Mesenchymal stem cell (in vitro differentiated cells and primary cell): ENCODE measurements at regions not wholly inside any gene's neighbourhood (a gene's known extent, or its start where the extent isn't known, plus 50 kb on each side); places are given as distances from the start of the nearest gene placed in this dataset.
A peak's percentile ranks its signal among the peaks of the same experiment; 100 is the strongest.

Source experiments
- DNase-seq: peaks from one replicate; pipeline ENCODE4 v3.0.0-alpha.2; 2013
- H2AFZ ChIP-seq: one replicate; pipeline ENCODE4 v1.6.1; 2013; ENCODE audit warnings: low read depth, mild to moderate bottlenecking, control low read depth, inconsistent platforms, low read length, moderate library complexity
- H2AK5ac ChIP-seq: 2 replicates; pipeline ENCODE4 v1.6.1; 2013; ENCODE audit warnings: low read length, moderate library complexity, mild to moderate bottlenecking, inconsistent platforms; ENCODE audit not compliant: severe bottlenecking
- H2BK120ac ChIP-seq: one replicate; pipeline ENCODE4 v1.6.1; 2013; ENCODE audit warnings: low read depth, mild to moderate bottlenecking, inconsistent platforms, low read length, moderate library complexity
- H2BK12ac ChIP-seq, 2 experiments: one replicate each; pipeline ENCODE4 v1.6.1; 2013; ENCODE audit warnings: inconsistent platforms in 2 of 2, low read length in 2 of 2, mild to moderate bottlenecking in 2 of 2, moderate library complexity in 2 of 2, control low read depth in 1 of 2
- H2BK15ac ChIP-seq: one replicate; pipeline ENCODE4 v1.6.1; 2013; ENCODE audit warnings: mild to moderate bottlenecking, low read depth, inconsistent platforms; ENCODE audit not compliant: poor library complexity, severe bottlenecking
- H2BK5ac ChIP-seq: 2 replicates; pipeline ENCODE4 v1.6.1; 2013; ENCODE audit warnings: low read depth, mild to moderate bottlenecking, low read length, control low read depth, inconsistent platforms; ENCODE audit not compliant: poor library complexity, severe bottlenecking
- H3K14ac ChIP-seq, 2 experiments: one replicate each; pipeline ENCODE4 v1.6.1; 2013; ENCODE audit warnings: inconsistent platforms in 2 of 2, low read length in 2 of 2, control low read depth in 1 of 2, mild to moderate bottlenecking in 1 of 2, moderate library complexity in 1 of 2
- H3K18ac ChIP-seq, 2 experiments: one replicate each; pipeline ENCODE4 v1.6.1; 2013; ENCODE audit warnings: inconsistent platforms in 2 of 2, low read length in 2 of 2, control low read depth in 1 of 2, low read depth in 1 of 2, mild to moderate bottlenecking in 1 of 2
- H3K23ac ChIP-seq, 2 experiments: one replicate each; pipeline ENCODE4 v1.6.1; 2013; ENCODE audit warnings: inconsistent platforms in 2 of 2, low read length in 2 of 2, mild to moderate bottlenecking in 2 of 2, moderate library complexity in 2 of 2, control low read depth in 1 of 2
- H3K27ac ChIP-seq: 2 replicates; pipeline ENCODE4 v1.5.1; 2013; ENCODE audit warnings: mild to moderate bottlenecking, moderate library complexity, low read length, control low read depth, inconsistent platforms; ENCODE audit not compliant: poor library complexity, severe bottlenecking
- H3K27me3 ChIP-seq, 2 experiments: 2 replicates each; pipeline versions ENCODE4 v1.6.1 to v1.7.0; 2013; ENCODE audit warnings: low read length in 2 of 2, mild to moderate bottlenecking in 2 of 2, moderate library complexity in 2 of 2, control low read depth in 1 of 2, inconsistent platforms in 1 of 2; ENCODE audit not compliant: control insufficient read depth in 1 of 2, insufficient read depth in 1 of 2
- H3K36me3 ChIP-seq, 2 experiments: 2 replicates each; pipeline versions ENCODE4 v1.6.1 to v1.7.0; 2013; ENCODE audit warnings: low read length in 2 of 2, control low read depth in 1 of 2, inconsistent platforms in 1 of 2, low read depth in 1 of 2, mild to moderate bottlenecking in 1 of 2; ENCODE audit not compliant: insufficient read depth in 2 of 2, control insufficient read depth in 1 of 2
- H3K4ac ChIP-seq, 2 experiments: one replicate each; pipeline ENCODE4 v1.6.1; 2013; ENCODE audit warnings: inconsistent platforms in 2 of 2, low read length in 2 of 2, mild to moderate bottlenecking in 2 of 2, moderate library complexity in 2 of 2, control low read depth in 1 of 2, low read depth in 1 of 2
- H3K4me1 ChIP-seq: 2 replicates; pipeline ENCODE4 v1.6.1; 2013; ENCODE audit warnings: low read depth, low read length, control low read depth; ENCODE audit not compliant: control insufficient read depth, insufficient read depth
- H3K4me2 ChIP-seq: 2 replicates; pipeline ENCODE4 v1.6.1; 2013; ENCODE audit warnings: low read length, mild to moderate bottlenecking, inconsistent platforms; ENCODE audit not compliant: poor library complexity, severe bottlenecking
- H3K4me3 ChIP-seq, 2 experiments: 2 replicates each; pipeline versions ENCODE4 v1.5.1 to v1.7.0; 2013; ENCODE audit warnings: low read length in 2 of 2, mild to moderate bottlenecking in 2 of 2, control low read depth in 1 of 2, low read depth in 1 of 2; ENCODE audit not compliant: insufficient read depth in 1 of 2
- H3K79me1 ChIP-seq: replicated peaks from 2 replicates; pipeline ENCODE4 v1.6.1; 2013; ENCODE audit warnings: mild to moderate bottlenecking, control low read depth, low read length, inconsistent platforms; ENCODE audit not compliant: poor library complexity, severe bottlenecking
- H3K9ac ChIP-seq: 2 replicates; pipeline ENCODE4 v1.7.0; 2013; ENCODE audit warnings: mild to moderate bottlenecking, low read length, moderate library complexity
- H3K9me3 ChIP-seq: 2 replicates; pipeline ENCODE4 v1.7.0; 2013; ENCODE audit warnings: mild to moderate bottlenecking, low read length; ENCODE audit not compliant: control insufficient read depth
- H4K8ac ChIP-seq: one replicate; pipeline ENCODE4 v1.6.1; 2013; ENCODE audit warnings: inconsistent platforms, mild to moderate bottlenecking, low read length, moderate library complexity
- H4K91ac ChIP-seq: one replicate; pipeline ENCODE4 v1.6.1; 2013; ENCODE audit warnings: mild to moderate bottlenecking, low read length, inconsistent platforms
- WGBS: methylation state at CpG from one replicate; pipeline ENCODE4 v1.1.7; 2013; ENCODE audit warnings: mixed read lengths; 5-methylcytosine and 5-hydroxymethylcytosine counted together

DNA sequence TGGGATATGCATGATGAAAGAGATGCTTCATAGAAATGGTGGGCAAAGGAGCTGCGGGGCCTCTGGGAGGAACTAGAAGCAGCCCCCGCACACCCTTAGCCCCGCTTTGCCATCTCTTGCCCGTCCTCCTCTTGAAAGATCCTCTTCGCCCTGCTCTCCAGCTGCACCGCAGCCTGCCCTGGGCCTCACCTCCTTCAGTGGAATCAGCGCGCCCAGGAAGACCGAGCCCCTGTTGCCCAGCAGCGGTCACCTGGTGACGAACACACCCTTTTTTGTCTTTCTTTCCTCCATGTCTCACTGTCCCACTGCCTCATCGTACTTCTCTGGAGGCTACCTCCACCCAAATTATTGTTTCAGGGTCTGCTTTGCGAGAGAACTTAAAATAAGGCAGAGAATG is 807.6 kb downstream of the UQCRFS1 start:
- Histone ChIP-seq H4K91ac (no peak overlapping the region), H3K9ac (no peak overlapping the region), H3K18ac (no peak overlapping the region)

GRCh38 chr19:28404472-28404871 is 808.5 kb downstream of the UQCRFS1 start:
- Histone ChIP-seq H2BK120ac (no peak overlapping the region), H3K14ac (no peak overlapping the region), H2AFZ (no peak overlapping the region), H4K91ac (no peak overlapping the region), H4K8ac (no peak overlapping the region), H2AK5ac (peak overlapping the region; percentile 39), H3K27ac (peak overlapping the region; percentile 54), H3K4ac (no peak overlapping the region), H3K4me3 (no peak overlapping the region), H3K23ac (no peak overlapping the region), H3K4me1 (peaks cover 12% of the 10 kb centered on the region), H2BK12ac (no peak overlapping the region), H3K9ac (no peak overlapping the region), H2BK15ac (no peak overlapping the region), H3K27me3 (peaks cover 0 to 77% of the 10 kb centered on the region in 2 experiments), H3K4me2 (no peak overlapping the region), H2BK5ac (no peak overlapping the region), H3K79me1 (no peaks in the 10 kb centered on the region), H3K18ac (no peak overlapping the region), H3K36me3 (no peaks in the 10 kb centered on the region), H3K9me3 (no peaks in the 10 kb centered on the region)
- WGBS = 94% methylated on average over 4 of the region's 4 CpGs
- DNase-seq = no peak

More for the DNA sequence above, 807.6 kb downstream of the UQCRFS1 start:
- no peak overlapping the region for H2AFZ ChIP-seq
- H3K36me3 ChIP-seq = no peaks in the 10 kb centered on the region
- no peak for DNase-seq
- H3K23ac ChIP-seq = no peak overlapping the region
- H2BK12ac ChIP-seq = no peak overlapping the region
- no peak overlapping the region for H4K8ac ChIP-seq
- H3K4me1 ChIP-seq = peaks cover 12% of the 10 kb centered on the region
- H3K14ac ChIP-seq = no peak overlapping the region
- no peak overlapping the region for H3K4me2 ChIP-seq
- H2AK5ac ChIP-seq = peak overlapping the region; percentile 6
- H2BK120ac ChIP-seq = no peak overlapping the region
- no peak overlapping the region for H2BK5ac ChIP-seq
- 89% methylated on average over 10 of the region's 13 CpGs for WGBS
- no peak overlapping the region for H3K27ac ChIP-seq
- H3K9me3 ChIP-seq = no peaks in the 10 kb centered on the region
- H3K4me3 ChIP-seq = no peak overlapping the region
- H3K4ac ChIP-seq = no peak overlapping the region
- no peak overlapping the region for H2BK15ac ChIP-seq
- peaks cover 0 to 77% of the 10 kb centered on the region in 2 experiments for H3K27me3 ChIP-seq
- H3K79me1 ChIP-seq = no peaks in the 10 kb centered on the region

- Histone ChIP-seq H2AK5ac (no peak overlapping the region), H4K8ac (no peak overlapping the region), H3K27ac (peak overlapping the region; percentile 54), H2BK120ac (no peak overlapping the region), H3K9me3 (no peaks in the 10 kb centered on the region), H2BK5ac (no peak overlapping the region), H2BK12ac (no peak overlapping the region), H2BK15ac (no peak overlapping the region), H3K4me2 (no peak overlapping the region), H3K36me3 (no peaks in the 10 kb centered on the region), H3K4me1 (peaks cover 12% of the 10 kb centered on the region), H3K4ac (no peak overlapping the region), H2AFZ (no peak overlapping the region), H3K4me3 (no peak overlapping the region), H3K9ac (no peak overlapping the region), H3K79me1 (no peaks in the 10 kb centered on the region), H3K18ac (no peak overlapping the region), H3K14ac (no peak overlapping the region), H4K91ac (no peak overlapping the region), H3K27me3 (peaks cover 0 to 77% of the 10 kb centered on the region in 2 experiments), H3K23ac (no peak overlapping the region)
- no peak for DNase-seq
- WGBS = 66% methylated on average over 7 of the region's 8 CpGs
Observed at GRCh38 chr19:28403690-28404089, 809.3 kb downstream of the UQCRFS1 start.

GRCh38 chr19:28402701-28403290 is 810.2 kb downstream of the UQCRFS1 start:
- Histone ChIP-seq H3K36me3 (no peaks in the 10 kb centered on the region), H2BK12ac (no peak overlapping the region), H3K9me3 (no peaks in the 10 kb centered on the region), H4K8ac (no peak overlapping the region), H2BK15ac (no peak overlapping the region), H3K23ac (no peak overlapping the region), H2AFZ (no peak overlapping the region), H2BK5ac (peak overlapping the region; percentile 15), H3K4ac (no peak overlapping the region), H3K4me2 (no peak overlapping the region), H2BK120ac (no peak overlapping the region), H2AK5ac (peak overlapping the region; percentile 26), H3K9ac (no peak overlapping the region), H3K4me1 (peaks cover 12% of the 10 kb centered on the region), H3K4me3 (no peak overlapping the region), H3K14ac (no peak overlapping the region), H4K91ac (no peak overlapping the region), H3K79me1 (no peaks in the 10 kb centered on the region), H3K18ac (no peak overlapping the region), H3K27me3 (peaks cover 0 to 70% of the 10 kb centered on the region in 2 experiments), H3K27ac (no peak overlapping the region)
- DNase-seq = no peak
- WGBS = 67% methylated on average over 9 of the region's 13 CpGs
